HL-60/S4 (cell line): ENCODE measurements at regions not wholly inside any gene's neighbourhood (a gene's known extent, or its start where the extent isn't known, plus 50 kb on each side); places are given as distances from the start of the nearest gene placed in this dataset.
"Not testable (repeated sequence)": the region's sequence is repeated elsewhere in the genome, so short reads cannot be mapped to it uniquely, and the experiment has no call there.

Source experiments
- in situ Hi-C: fragments of 300-500 bp; cut with MboI; formaldehyde crosslinking; loops from 2 replicates; pipeline ENCODE4 v1.14.3; 2022; ENCODE audit warnings: low sequenced_read_pairs

DNA sequence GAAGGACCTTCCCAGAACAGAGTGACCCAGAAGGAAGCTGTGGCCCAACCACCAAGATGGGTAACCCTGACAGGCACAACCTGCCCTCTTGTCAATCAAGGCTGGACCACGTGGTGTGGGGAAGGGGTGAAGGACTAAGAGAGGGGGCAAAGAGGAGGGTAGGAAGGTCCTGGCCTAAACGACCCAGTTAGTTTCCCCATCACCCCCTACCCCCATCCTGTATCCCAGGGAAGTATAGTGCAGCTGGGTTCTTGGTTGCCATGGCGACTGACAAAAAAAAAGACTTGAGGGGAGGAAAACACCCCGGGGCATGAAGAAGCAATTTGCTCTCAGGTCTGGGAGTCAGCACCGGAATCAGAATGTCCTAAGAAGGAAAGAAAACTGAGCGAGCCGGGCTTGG is 168.7 kb downstream of the GOSR1 start:
- in situ Hi-C loops, result not testable (repeated sequence)

DNA sequence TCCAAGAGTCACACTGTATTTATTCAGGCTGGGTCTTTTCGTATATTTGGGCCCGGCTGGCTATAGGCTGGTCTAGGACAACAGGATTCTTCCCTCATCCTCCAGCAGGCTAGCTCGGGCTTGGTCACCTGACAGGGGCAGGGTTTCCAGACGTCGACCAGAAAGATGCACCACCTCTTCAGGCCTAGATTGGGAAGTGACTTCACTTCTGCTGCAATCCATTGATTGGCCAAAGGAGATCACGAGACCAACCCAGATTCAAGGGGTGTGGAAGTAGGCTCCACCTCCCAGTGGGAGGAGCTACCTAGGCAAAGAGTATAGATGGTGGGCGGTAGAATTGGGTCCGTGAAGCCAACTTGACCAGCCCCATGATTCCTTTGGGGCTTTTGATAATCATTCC is 167.5 kb downstream of the GOSR1 start:
- in situ Hi-C loops, result not testable (repeated sequence)

GRCh38 chr17:30644287-30644686 is 167.1 kb downstream of the GOSR1 start:
- in situ Hi-C loops, result not testable (repeated sequence)

DNA sequence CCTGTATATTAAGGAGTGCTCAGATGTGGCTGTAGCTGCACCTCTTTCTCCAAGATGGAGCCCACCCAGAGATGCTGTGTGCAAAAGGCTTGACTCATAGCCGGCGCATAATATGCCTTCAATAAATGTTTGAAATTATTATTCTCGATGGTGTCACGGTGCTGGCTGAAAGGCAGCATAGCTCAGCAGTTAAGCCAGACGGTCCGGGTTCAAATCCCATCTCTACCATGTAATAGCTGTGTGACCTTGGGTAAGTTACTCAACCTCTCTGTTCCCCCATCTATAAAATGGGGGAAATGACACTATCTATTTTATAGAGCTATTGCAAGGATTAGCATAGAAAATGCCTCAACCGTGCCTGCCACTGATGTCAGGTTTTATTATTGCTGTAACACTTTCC is 164.2 kb downstream of the GOSR1 start:
- in situ Hi-C loops, result not testable (repeated sequence)

DNA sequence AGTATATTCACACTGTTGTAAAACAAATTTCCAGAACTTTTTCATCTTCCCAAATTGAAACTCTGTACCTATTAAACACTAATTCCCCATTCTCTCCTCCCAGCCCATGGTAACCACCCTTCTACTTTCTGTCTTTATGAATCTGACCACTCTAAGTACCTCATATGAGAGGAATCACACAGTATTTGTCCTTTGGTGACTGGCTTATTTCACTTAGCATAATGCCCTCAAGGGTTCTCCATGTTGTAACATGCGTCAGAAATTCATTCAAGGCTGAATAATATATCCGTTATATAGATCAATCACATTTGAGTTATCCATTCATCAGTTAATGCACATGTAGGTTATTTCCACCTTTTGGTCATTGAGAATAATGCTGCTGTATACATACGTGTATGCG is 162.2 kb downstream of the GOSR1 start:
- in situ Hi-C loops, result not testable (repeated sequence)

- in situ Hi-C loops, result not testable (repeated sequence)
Observed at GRCh38 chr17:30638968-30639367, 161.8 kb downstream of the GOSR1 start.

GRCh38 chr17:30631651-30632050 is 154.4 kb downstream of the GOSR1 start:
- in situ Hi-C loops, result not testable (repeated sequence)

- in situ Hi-C loops, result not testable (repeated sequence)
Observed at GRCh38 chr17:30625380-30625779, 148.2 kb downstream of the GOSR1 start.

DNA sequence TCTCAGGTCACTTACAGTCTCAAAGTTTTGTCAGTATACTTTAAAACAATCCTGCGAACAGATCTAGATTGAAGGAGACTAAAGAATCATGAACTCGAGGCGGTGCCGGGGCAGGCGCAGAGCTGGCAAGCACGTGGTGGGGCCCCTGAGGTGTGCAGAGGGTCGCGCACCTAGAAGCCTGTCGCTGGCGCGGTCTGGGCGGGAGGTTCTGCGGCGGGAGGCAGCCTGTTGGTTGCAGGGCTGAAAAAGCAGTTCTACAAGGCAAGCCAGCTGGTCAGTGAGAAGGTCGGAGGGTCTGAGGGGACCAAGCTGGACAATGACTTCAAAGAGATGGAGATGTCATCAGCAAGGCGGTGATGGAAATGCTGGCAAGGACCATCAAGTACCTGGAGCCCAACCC is 147.0 kb downstream of the GOSR1 start:
- in situ Hi-C loops, result not testable (repeated sequence)

DNA sequence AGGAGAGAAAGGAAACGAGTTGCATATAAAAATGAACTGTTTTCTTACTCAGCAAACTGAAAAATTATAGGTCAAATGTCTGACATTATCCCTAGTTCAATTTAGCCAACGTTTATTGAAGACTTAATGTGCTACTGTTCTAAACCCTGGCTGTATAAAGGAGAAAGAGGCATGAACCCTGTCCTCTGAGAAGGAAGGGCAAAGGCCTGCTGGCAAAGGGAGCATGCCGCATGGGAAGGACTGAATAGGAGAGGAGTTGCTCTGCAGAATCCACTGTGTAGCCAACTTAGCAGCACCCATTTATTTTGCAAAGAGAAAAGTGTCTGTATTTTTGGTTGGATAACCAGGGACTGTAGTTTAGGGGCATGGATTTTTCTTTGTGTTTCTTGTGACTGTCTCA is 132.5 kb downstream of the GOSR1 start:
- in situ Hi-C loops, result not testable (repeated sequence)

DNA sequence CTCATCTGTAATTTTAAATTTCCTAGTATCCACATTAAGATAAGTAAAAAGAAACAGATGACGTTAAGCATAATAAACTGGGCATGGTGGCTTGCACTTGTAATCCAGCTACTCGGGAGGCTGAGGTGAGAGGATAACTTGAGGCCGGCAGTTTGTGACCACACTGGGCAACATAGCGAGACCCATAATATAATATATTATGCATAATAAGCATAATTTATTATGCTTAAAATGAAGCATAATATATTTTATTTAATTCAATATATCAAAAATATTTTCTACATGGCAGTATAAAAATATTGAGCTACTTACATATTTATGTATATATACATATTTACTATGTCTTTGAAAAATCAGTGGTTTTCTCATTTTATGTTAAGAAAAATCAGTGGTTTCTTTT is 128.3 kb downstream of the GOSR1 start:
- in situ Hi-C loops, result no loop called here

- in situ Hi-C loops, result no loop called here
Observed at GRCh38 chr17:30605027-30605426, 127.8 kb downstream of the GOSR1 start.

DNA sequence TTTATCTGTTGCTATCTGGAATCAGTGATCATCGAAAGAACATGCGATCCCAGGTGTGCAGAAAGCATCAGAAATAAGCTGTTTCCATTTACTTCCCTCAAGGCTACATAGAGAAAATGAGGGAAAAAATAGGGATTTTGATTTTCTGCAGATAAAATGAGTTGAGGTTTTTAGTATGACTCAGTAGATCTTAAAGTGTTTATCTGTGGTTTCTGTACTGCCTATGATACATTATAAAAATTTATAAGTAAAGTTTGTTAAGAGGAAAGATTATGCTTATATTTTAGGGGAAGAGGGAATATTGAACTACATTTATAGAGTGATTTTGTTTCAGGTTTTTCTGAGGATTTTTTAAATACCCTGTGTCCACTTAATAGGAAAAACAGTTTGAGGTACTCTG is 125.2 kb downstream of the GOSR1 start:
- in situ Hi-C loops, result not testable (repeated sequence)

DNA sequence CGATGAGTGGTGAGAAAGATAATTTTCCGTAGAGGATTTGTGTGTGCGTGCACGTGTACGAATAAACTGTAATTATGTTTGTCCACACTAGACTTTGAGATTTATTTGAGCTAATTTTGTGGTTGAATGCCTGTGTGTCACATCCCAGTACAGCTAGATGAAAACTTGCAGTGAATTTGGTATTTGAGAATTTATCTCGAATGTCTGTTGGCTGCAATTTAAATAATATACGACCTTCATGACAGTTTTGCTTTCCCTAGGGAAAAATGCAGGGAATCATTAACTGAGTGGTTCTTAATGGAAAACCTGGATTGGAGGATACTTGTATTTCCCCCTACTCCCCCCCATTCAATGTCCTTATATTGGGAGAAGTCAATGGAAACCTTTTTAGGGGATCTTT is 124.8 kb downstream of the GOSR1 start:
- in situ Hi-C loops, result not testable (repeated sequence)

- in situ Hi-C loops, result no loop called here
Observed at GRCh38 chr17:30600830-30601494, 123.8 kb downstream of the GOSR1 start.

GRCh38 chr17:30600060-30600829 is 123.0 kb downstream of the GOSR1 start:
- in situ Hi-C loops, result no loop called here

- in situ Hi-C loops, result no loop called here
Observed at GRCh38 chr17:30599428-30600059, 122.3 kb downstream of the GOSR1 start.

DNA sequence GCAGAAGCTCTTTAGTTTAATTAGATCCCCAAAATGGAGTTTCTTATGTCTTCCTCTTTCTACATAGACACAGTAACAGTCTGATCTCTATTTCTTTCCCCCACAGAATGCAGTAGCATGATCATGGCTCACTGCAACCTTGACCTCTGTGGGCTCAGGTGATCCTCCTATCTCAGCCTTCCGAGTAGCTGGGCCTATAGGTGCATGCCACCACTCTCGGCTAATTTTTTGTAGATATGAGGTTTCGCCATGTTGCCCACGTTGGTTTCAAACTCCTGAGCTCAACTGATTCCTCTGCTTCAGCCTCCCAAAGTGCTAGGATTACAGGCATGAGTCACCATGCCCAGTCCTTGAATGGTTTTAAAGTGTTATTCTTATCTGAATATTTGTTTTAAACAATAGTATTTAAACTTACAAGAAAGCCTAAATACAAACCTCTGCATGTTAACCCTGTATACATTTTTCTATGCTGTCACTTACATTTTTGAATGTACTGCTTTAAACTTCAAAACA is 120.6 kb downstream of the GOSR1 start:
- in situ Hi-C loops, result no loop called here

GRCh38 chr17:30596948-30597775 is 120.0 kb downstream of the GOSR1 start:
- in situ Hi-C loops, result not testable (repeated sequence)

GRCh38 chr17:30594953-30595371 is 117.8 kb downstream of the GOSR1 start:
- in situ Hi-C loops, result not testable (repeated sequence)
